T-helper 2 cell treated with Interferon-gamma antibody and Interleukin-4, amounts not matched to agents 5 μg/mL and 100 μg/mL, for 36 hours (primary cell): ENCODE measurements at regions not wholly inside any gene's neighbourhood (a gene's known extent, or its start where the extent isn't known, plus 50 kb on each side); places are given as distances from the start of the nearest gene placed in this dataset.

ENCODE experiments used
- DNase-seq: peaks from one replicate; pipeline ENCODE4 v3.0.0; 2021; ENCODE audit warnings: low spot score
- H3K27ac Mint-ChIP-seq: one replicate; pipeline ENCODE4 v1.8.0; 2021; ENCODE audit warnings: mild to moderate bottlenecking, mixed read lengths
- H3K27me3 Mint-ChIP-seq: one replicate; pipeline ENCODE4 v1.8.0; 2021; ENCODE audit warnings: low read depth, mixed read lengths
- H3K36me3 Mint-ChIP-seq: one replicate; pipeline ENCODE4 v1.8.0; 2021; ENCODE audit warnings: low read depth, mixed read lengths
- H3K4me1 Mint-ChIP-seq: one replicate; pipeline ENCODE4 v1.8.0; 2021; ENCODE audit warnings: low read depth, mixed read lengths
- H3K4me3 Mint-ChIP-seq: one replicate; pipeline ENCODE4 v1.8.0; 2022; ENCODE audit warnings: mild to moderate bottlenecking, moderate library complexity, mixed read lengths
- H3K9me3 Mint-ChIP-seq: one replicate; pipeline ENCODE4 v1.8.0; 2021; ENCODE audit warnings: mixed read lengths

- no peaks in the 10 kb centered on the region for H3K4me1 Mint-ChIP-seq
- DNase-seq = no peak
- H3K27ac Mint-ChIP-seq = no peak overlapping the region
- no peak overlapping the region for H3K4me3 Mint-ChIP-seq
- peaks cover 2% of the 10 kb centered on the region for H3K27me3 Mint-ChIP-seq
- no peaks in the 10 kb centered on the region for H3K36me3 Mint-ChIP-seq
- no peaks in the 10 kb centered on the region for H3K9me3 Mint-ChIP-seq
Measured at GRCh38 chr10:21247592-21247991, 277.9 kb downstream of the SKIDA1 start.

GRCh38 chr10:21246178-21246577 lies 279.3 kb downstream of the SKIDA1 start:
- Mint-ChIP-seq H3K4me3 (no peak overlapping the region), H3K27me3 (no peaks in the 10 kb centered on the region), H3K36me3 (no peaks in the 10 kb centered on the region), H3K9me3 (no peaks in the 10 kb centered on the region), H3K27ac (no peak overlapping the region), H3K4me1 (no peaks in the 10 kb centered on the region)
- no peak for DNase-seq

GRCh38 chr10:21243748-21244257 lies 281.7 kb downstream of the SKIDA1 start:
- Mint-ChIP-seq H3K4me1 (no peaks in the 10 kb centered on the region), H3K36me3 (no peaks in the 10 kb centered on the region), H3K9me3 (no peaks in the 10 kb centered on the region), H3K4me3 (no peak overlapping the region), H3K27me3 (no peaks in the 10 kb centered on the region), H3K27ac (no peak overlapping the region)
- DNase-seq = no peak

- H3K4me1 Mint-ChIP-seq = no peaks in the 10 kb centered on the region
- no peak for DNase-seq
- no peaks in the 10 kb centered on the region for H3K27me3 Mint-ChIP-seq
- no peaks in the 10 kb centered on the region for H3K36me3 Mint-ChIP-seq
- H3K27ac Mint-ChIP-seq = no peak overlapping the region
- H3K9me3 Mint-ChIP-seq = no peaks in the 10 kb centered on the region
- H3K4me3 Mint-ChIP-seq = no peak overlapping the region
Measured at GRCh38 chr10:21242915-21243314, 282.6 kb downstream of the SKIDA1 start.

- Mint-ChIP-seq H3K27ac (no peak overlapping the region), H3K9me3 (no peaks in the 10 kb centered on the region), H3K27me3 (no peaks in the 10 kb centered on the region), H3K36me3 (no peaks in the 10 kb centered on the region), H3K4me3 (no peak overlapping the region), H3K4me1 (no peaks in the 10 kb centered on the region)
- no peak for DNase-seq
Measured at GRCh38 chr10:21238717-21239116, 286.8 kb downstream of the SKIDA1 start.

GRCh38 chr10:21238044-21238443 lies 287.4 kb downstream of the SKIDA1 start:
- Mint-ChIP-seq H3K9me3 (no peaks in the 10 kb centered on the region), H3K4me1 (no peaks in the 10 kb centered on the region)

GRCh38 chr10:21234761-21235160 lies 290.7 kb downstream of the SKIDA1 start:
- Mint-ChIP-seq H3K27me3 (no peaks in the 10 kb centered on the region), H3K36me3 (no peaks in the 10 kb centered on the region), H3K4me3 (no peak overlapping the region), H3K9me3 (no peaks in the 10 kb centered on the region), H3K4me1 (no peaks in the 10 kb centered on the region), H3K27ac (no peak overlapping the region)
- no peak for DNase-seq

More at GRCh38 chr10:21238044-21238443, 287.4 kb downstream of the SKIDA1 start:
- no peak for DNase-seq
- Mint-ChIP-seq H3K36me3 (no peaks in the 10 kb centered on the region), H3K27me3 (no peaks in the 10 kb centered on the region), H3K27ac (no peak overlapping the region), H3K4me3 (no peak overlapping the region)

GRCh38 chr10:21230219-21230618 lies 295.3 kb downstream of the SKIDA1 start:
- DNase-seq = no peak
- Mint-ChIP-seq H3K4me1 (no peaks in the 10 kb centered on the region), H3K36me3 (no peaks in the 10 kb centered on the region), H3K27ac (no peak overlapping the region), H3K9me3 (no peaks in the 10 kb centered on the region), H3K4me3 (no peak overlapping the region), H3K27me3 (no peaks in the 10 kb centered on the region)

- Mint-ChIP-seq H3K9me3 (no peaks in the 10 kb centered on the region), H3K36me3 (no peaks in the 10 kb centered on the region), H3K27me3 (no peaks in the 10 kb centered on the region), H3K27ac (no peak overlapping the region), H3K4me3 (no peak overlapping the region), H3K4me1 (no peaks in the 10 kb centered on the region)
- DNase-seq = no peak
Measured at GRCh38 chr10:21217748-21218367, 307.6 kb downstream of the SKIDA1 start.

- Mint-ChIP-seq H3K4me1 (no peaks in the 10 kb centered on the region), H3K4me3 (no peak overlapping the region), H3K27ac (no peak overlapping the region), H3K9me3 (no peaks in the 10 kb centered on the region), H3K27me3 (no peaks in the 10 kb centered on the region), H3K36me3 (no peaks in the 10 kb centered on the region)
- no peak for DNase-seq
Measured at GRCh38 chr10:21217107-21217506, 308.4 kb downstream of the SKIDA1 start.

GRCh38 chr10:21214329-21214728 lies 311.2 kb downstream of the SKIDA1 start:
- Mint-ChIP-seq H3K4me3 (no peak overlapping the region), H3K27ac (no peak overlapping the region), H3K9me3 (no peaks in the 10 kb centered on the region), H3K4me1 (no peaks in the 10 kb centered on the region), H3K36me3 (no peaks in the 10 kb centered on the region), H3K27me3 (no peaks in the 10 kb centered on the region)
- DNase-seq = no peak

- H3K27ac Mint-ChIP-seq = no peak overlapping the region
- H3K4me3 Mint-ChIP-seq = no peak overlapping the region
- no peaks in the 10 kb centered on the region for H3K4me1 Mint-ChIP-seq
- DNase-seq = no peak
- H3K9me3 Mint-ChIP-seq = no peaks in the 10 kb centered on the region
- no peaks in the 10 kb centered on the region for H3K27me3 Mint-ChIP-seq
- H3K36me3 Mint-ChIP-seq = no peaks in the 10 kb centered on the region
Measured at GRCh38 chr10:21213381-21213780, 312.1 kb downstream of the SKIDA1 start.

- Mint-ChIP-seq H3K27ac (no peak overlapping the region), H3K27me3 (no peaks in the 10 kb centered on the region), H3K9me3 (no peaks in the 10 kb centered on the region), H3K4me3 (no peak overlapping the region), H3K36me3 (no peaks in the 10 kb centered on the region), H3K4me1 (no peaks in the 10 kb centered on the region)
- DNase-seq = no peak
Measured at GRCh38 chr10:21212912-21213311, 312.6 kb downstream of the SKIDA1 start.

- DNase-seq = no peak
- no peaks in the 10 kb centered on the region for H3K4me1 Mint-ChIP-seq
- no peaks in the 10 kb centered on the region for H3K36me3 Mint-ChIP-seq
- H3K9me3 Mint-ChIP-seq = no peaks in the 10 kb centered on the region
- H3K27me3 Mint-ChIP-seq = no peaks in the 10 kb centered on the region
- H3K4me3 Mint-ChIP-seq = no peak overlapping the region
- no peak overlapping the region for H3K27ac Mint-ChIP-seq
Measured at GRCh38 chr10:21212348-21212747, 313.1 kb downstream of the SKIDA1 start.

GRCh38 chr10:21209495-21209894 lies 312.4 kb upstream of the NEBL start:
- Mint-ChIP-seq H3K27me3 (no peaks in the 10 kb centered on the region), H3K36me3 (no peaks in the 10 kb centered on the region), H3K27ac (no peak overlapping the region), H3K9me3 (no peaks in the 10 kb centered on the region), H3K4me1 (no peaks in the 10 kb centered on the region), H3K4me3 (no peak overlapping the region)
- no peak for DNase-seq
